Liver (tissue), 7 donors: ENCODE measurements at regions not wholly inside any gene's neighbourhood (a gene's known extent, or its start where the extent isn't known, plus 50 kb on each side); places are given as distances from the start of the nearest gene placed in this dataset.

Experiments
- DNase-seq: peaks from one replicate; pipeline ENCODE4 v3.0.0-alpha.2; 2017; ENCODE audit warnings: low spot score
- H3K27ac ChIP-seq, 2 donors: one replicate each; pipeline ENCODE4 v1.7.0; 2013; ENCODE audit warnings: inconsistent platforms in 2 of 2, low read length in 2 of 2, control low read depth in 1 of 2, low read depth in 1 of 2, mild to moderate bottlenecking in 1 of 2
- H3K27me3 ChIP-seq, 4 donors: one replicate each; pipeline versions ENCODE4 v1.6.1 to v1.7.0; 2013; ENCODE audit warnings: low read length in 3 of 4, inconsistent platforms in 1 of 4, mild to moderate bottlenecking in 1 of 4, moderate library complexity in 1 of 4; ENCODE audit not compliant: control insufficient read depth in 4 of 4, insufficient read depth in 4 of 4
- H3K36me3 ChIP-seq, 4 donors: one replicate each; pipeline versions ENCODE4 v1.6.1 to v1.7.0; 2013; ENCODE audit warnings: low read length in 3 of 4, mild to moderate bottlenecking in 3 of 4, low read depth in 1 of 4, moderate library complexity in 1 of 4; ENCODE audit not compliant: control insufficient read depth in 4 of 4, insufficient read depth in 3 of 4
- H3K4me1 ChIP-seq, 4 donors: one replicate each; pipeline versions ENCODE4 v1.6.1 to v1.7.0; 2013; ENCODE audit warnings: low read length in 3 of 4, mild to moderate bottlenecking in 3 of 4, moderate library complexity in 1 of 4; ENCODE audit not compliant: control insufficient read depth in 4 of 4, insufficient read depth in 4 of 4
- H3K4me3 ChIP-seq, 3 donors: one replicate each; pipeline versions ENCODE4 v1.6.1 to v1.7.0; 2013; ENCODE audit warnings: low read length in 3 of 3, control low read depth in 1 of 3, low read depth in 1 of 3, mild to moderate bottlenecking in 1 of 3
- H3K9ac ChIP-seq, 2 donors: one replicate each; pipeline ENCODE4 v1.7.0; 2013; ENCODE audit warnings: low read length in 2 of 2, mild to moderate bottlenecking in 2 of 2, moderate library complexity in 2 of 2, control low read depth in 1 of 2, low read depth in 1 of 2
- H3K9me3 ChIP-seq, 4 donors: one replicate each; pipeline versions ENCODE4 v1.6.1 to v1.7.0; 2013; ENCODE audit warnings: low read length in 3 of 4; ENCODE audit not compliant: control insufficient read depth in 4 of 4
- ATF3 ChIP-seq: IDR thresholded peaks from 2 replicates; pipeline ENCODE4 v1.6.1; 2016; ENCODE audit warnings: antibody characterized with exemption
- FOXA1 ChIP-seq: IDR thresholded peaks from 2 replicates; pipeline ENCODE4 v1.6.1; 2016; ENCODE audit warnings: antibody characterized with exemption
- GABPA ChIP-seq, 2 donors: IDR thresholded peaks in 1 of 2; conservative IDR thresholded peaks in 1 of 2; 2 replicates each; pipeline ENCODE4 v1.6.1; 2016; ENCODE audit warnings: antibody characterized with exemption in 2 of 2, mild to moderate bottlenecking in 1 of 2, moderate library complexity in 1 of 2
- JUND ChIP-seq, 2 donors: IDR thresholded peaks; 2 replicates each; pipeline ENCODE4 v1.6.1; 2016; ENCODE audit warnings: antibody characterized with exemption in 2 of 2
- REST ChIP-seq: IDR thresholded peaks from 2 replicates; pipeline ENCODE4 v1.6.1; 2016; ENCODE audit warnings: antibody characterized with exemption, mild to moderate bottlenecking
- TAF1 ChIP-seq: conservative IDR thresholded peaks from 2 replicates; pipeline ENCODE4 v1.6.1; 2016; ENCODE audit warnings: antibody characterized with exemption, mild to moderate bottlenecking
- ZBTB33 ChIP-seq: IDR thresholded peaks from 2 replicates; pipeline ENCODE4 v1.6.1; 2016; ENCODE audit warnings: antibody characterized with exemption
- WGBS: extraction: QIAGEN DNeasy Blood & Tissue Kit; methylation state at CpG from one replicate; pipeline ENCODE4 v1.1.7; 2013; 5-methylcytosine and 5-hydroxymethylcytosine counted together
- donor health status: healthy.
- donor health status: healthy.
- donor health status: healthy.
- donor health status: healthy.

GRCh38 chr7:104960741-104961448 is 53.1 kb upstream of the KMT2E start:
- Histone ChIP-seq H3K27ac (peak overlapping the region in 1 of 2 donors; percentile 46), H3K4me1 (no peaks in the 10 kb centered on the region), H3K9me3 (no peaks in the 10 kb centered on the region), H3K4me3 (no peak overlapping the region), H3K27me3 (no peaks in the 10 kb centered on the region), H3K36me3 (no peaks in the 10 kb centered on the region), H3K9ac (no peak overlapping the region)
- WGBS = 81% methylated on average over 2 of the region's 2 CpGs
- no peak for DNase-seq
- TF ChIP-seq GABPA (IDR thresholded peaks at IDR 0.05 in 1 of 2, conservative IDR thresholded peaks at IDR 0.05 in 1 of 2) (no peak), ZBTB33 (no peak), ATF3 (no peak)

- no peak for TF ChIP-seq FOXA1
- TF ChIP-seq REST = no peak
- no peak for TF ChIP-seq JUND (IDR thresholded peaks at IDR 0.05)
- Histone ChIP-seq H3K9ac (no peak overlapping the region), H3K4me3 (no peak overlapping the region), H3K4me1 (no peaks in the 10 kb centered on the region), H3K27ac (no peak overlapping the region), H3K36me3 (no peaks in the 10 kb centered on the region), H3K27me3 (no peaks in the 10 kb centered on the region), H3K9me3 (no peaks in the 10 kb centered on the region)
- DNase-seq = no peak
- WGBS = 89% methylated on average over 6 of the region's 6 CpGs
Measured at GRCh38 chr7:104961821-104962220, 52.2 kb upstream of the KMT2E start.

GRCh38 chr7:104962781-104963180 is 51.2 kb upstream of the KMT2E start:
- Histone ChIP-seq H3K9ac (no peak overlapping the region), H3K36me3 (no peaks in the 10 kb centered on the region), H3K4me3 (no peak overlapping the region), H3K9me3 (no peaks in the 10 kb centered on the region), H3K27me3 (no peaks in the 10 kb centered on the region), H3K4me1 (peaks cover 0 to 4% (median 1%) of the 10 kb centered on the region in 4 donors), H3K27ac (no peak overlapping the region)
- TF ChIP-seq TAF1 = no peak
- no peak for DNase-seq
- WGBS = 85% methylated on average over 3 of the region's 3 CpGs
